ENCODE measurements at regions not wholly inside any gene's neighbourhood (a gene's known extent, or its start where the extent isn't known, plus 50 kb on each side); places are given as distances from the start of the nearest gene placed in this dataset.
"Not testable (repeated sequence)": the region's sequence is repeated elsewhere in the genome, so short reads cannot be mapped to it uniquely, and the experiment has no call there.

GRCh38 chr11:49418877-49419276, 210.5 kb upstream of the FOLH1 start:
- not testable (repeated sequence) for TF ChIP-seq EP300 (IDR thresholded peaks at IDR 0.05; ENCODE audit: borderline replicate concordance in 1 of 2, control insufficient read depth in 1 of 2, low read depth in 2 of 2, low read length in 2 of 2); CTCF (IDR thresholded peaks at IDR 0.05 in 2 of 3, conservative IDR thresholded peaks at IDR 0.05 in 1 of 3; ENCODE audit: control insufficient read depth in 2 of 3, extremely low read depth in 1 of 3, insufficient read depth in 1 of 3, low read depth in 3 of 3, low read length in 3 of 3); GABPA (IDR thresholded peaks at IDR 0.05; ENCODE audit: low read depth); MYC (IDR thresholded peaks at IDR 0.05; ENCODE audit: insufficient read depth, insufficient read length, insufficient replicate concordance, low read length, severe bottlenecking); BRCA1 (IDR thresholded peaks at IDR 0.05; ENCODE audit: low read depth, low read length); RAD21 (IDR thresholded peaks at IDR 0.05; ENCODE audit: insufficient read depth, low read depth, low read length); ATF3 (IDR thresholded peaks at IDR 0.05; ENCODE audit: borderline replicate concordance, extremely low read depth, low read depth, low read length); HDAC6 (IDR thresholded peaks at IDR 0.05; ENCODE audit: unreplicated experiment); CHD2 (IDR thresholded peaks at IDR 0.05; ENCODE audit: borderline replicate concordance, low read depth, low read length); NR2C1 (IDR thresholded peaks at IDR 0.05); ZNF384 (IDR thresholded peaks at IDR 0.05; ENCODE audit: borderline replicate concordance, low read depth, low read length); MTA2 (IDR thresholded peaks at IDR 0.05; ENCODE audit: low read depth)

Data from GM12878 (cell line).